IMR-90 (cell line): ENCODE measurements at regions not wholly inside any gene's neighbourhood (a gene's known extent, or its start where the extent isn't known, plus 50 kb on each side); places are given as distances from the start of the nearest gene placed in this dataset.

Source experiments
- ATAC-seq: fragments of 200-7000 bp; cut with Tn5 transposase; 2 replicates; pipeline ENCODE4 v1.9.1; 2020; ENCODE audit warnings: low read depth, mild to moderate bottlenecking, moderate library complexity
- BruUV-seq: library from RNA; stranded (reverse); fragments of 400-500 nt; replicated peaks from 2 replicates; lab custom pipeline; 2021; lab: Mats Ljungman, UMichigan
- CTCF ChIA-PET: fragments of 300-600 bp; formaldehyde crosslinking; extraction: SDS; loops from one replicate; lab custom pipeline; 2021; ENCODE audit warnings: antibody characterized with exemption; lab: Yijun Ruan, JAX
- POLR2A ChIA-PET: fragments of 300-600 bp; sonication (Branson Sonifier 250); formaldehyde crosslinking; loops from one replicate; lab custom pipeline; 2022; ENCODE audit warnings: antibody characterized with exemption; ENCODE audit not compliant: unreplicated experiment; lab: Charles Lee
- DNase-seq: peaks from one replicate; pipeline ENCODE4 v3.0.0; 2013
- H2AFZ ChIP-seq: replicated peaks from 2 replicates; pipeline ENCODE3; 2013; ENCODE audit warnings: low read length, mild to moderate bottlenecking; ENCODE audit not compliant: poor library complexity
- H2AK5ac ChIP-seq: 2 replicates; pipeline ENCODE4 v1.6.1; 2013; ENCODE audit warnings: low read depth, low read length, inconsistent platforms
- H2AK9ac ChIP-seq: replicated peaks from 2 replicates; pipeline ENCODE3; 2013; ENCODE audit warnings: mild to moderate bottlenecking, low read depth, low read length, moderate library complexity; ENCODE audit not compliant: poor library complexity
- H2BK120ac ChIP-seq: 2 replicates; pipeline ENCODE4 v1.6.1; 2013; ENCODE audit warnings: low read depth, low read length, inconsistent platforms
- H2BK15ac ChIP-seq: 3 replicates; pipeline ENCODE4 v1.6.1; 2013; ENCODE audit warnings: low read depth, low read length, inconsistent platforms
- H2BK20ac ChIP-seq: 2 replicates; pipeline ENCODE4 v1.6.1; 2013; ENCODE audit warnings: low read depth, mild to moderate bottlenecking, inconsistent platforms, low read length, moderate library complexity
- H2BK5ac ChIP-seq: 2 replicates; pipeline ENCODE4 v1.6.1; 2013; ENCODE audit warnings: mild to moderate bottlenecking, low read depth, low read length, inconsistent platforms; ENCODE audit not compliant: poor library complexity, severe bottlenecking
- H3K14ac ChIP-seq: replicated peaks from 2 replicates; pipeline ENCODE4 v1.6.1; 2013; ENCODE audit warnings: low read depth, low read length, inconsistent platforms
- H3K18ac ChIP-seq: 2 replicates; pipeline ENCODE4 v1.6.1; 2013; ENCODE audit warnings: low read depth, low read length, control low read depth
- H3K23ac ChIP-seq: 2 replicates; pipeline ENCODE4 v1.6.1; 2013; ENCODE audit warnings: low read depth, low read length, inconsistent platforms
- H3K27ac ChIP-seq: 2 replicates; pipeline ENCODE4 v1.5.1; 2013; ENCODE audit warnings: mild to moderate bottlenecking, control low read depth, low read length; ENCODE audit not compliant: insufficient read depth
- H3K27me3 ChIP-seq: 2 replicates; pipeline ENCODE4 v1.6.1; 2013; ENCODE audit warnings: low read length; ENCODE audit not compliant: control insufficient read depth, insufficient read depth
- H3K36me3 ChIP-seq: 2 replicates; pipeline ENCODE4 v1.6.1; 2013; ENCODE audit warnings: low read length, mixed read lengths; ENCODE audit not compliant: control insufficient read depth, insufficient read depth
- H3K4ac ChIP-seq: 2 replicates; pipeline ENCODE4 v1.6.1; 2013; ENCODE audit warnings: low read depth, low read length, inconsistent platforms
- H3K4me1 ChIP-seq: 2 replicates; pipeline ENCODE4 v1.6.1; 2013; ENCODE audit warnings: low read length, mixed read lengths; ENCODE audit not compliant: control insufficient read depth, insufficient read depth
- H3K4me2 ChIP-seq: 2 replicates; pipeline ENCODE4 v1.6.1; 2013; ENCODE audit warnings: low read depth, mild to moderate bottlenecking, control low read depth, low read length, moderate library complexity
- H3K4me3 ChIP-seq: 2 replicates; pipeline ENCODE4 v1.5.1; 2013; ENCODE audit warnings: low read depth, mild to moderate bottlenecking, control low read depth, low read length, moderate library complexity; ENCODE audit not compliant: insufficient read depth
- H3K56ac ChIP-seq: 2 replicates; pipeline ENCODE4 v1.6.1; 2013; ENCODE audit warnings: low read length, inconsistent platforms; ENCODE audit not compliant: insufficient read depth; ENCODE audit errors: extremely low read depth
- H3K79me1 ChIP-seq, 2 experiments: 2 replicates each; pipeline ENCODE4 v1.6.1; 2013; ENCODE audit warnings: low read length in 2 of 2, inconsistent platforms in 1 of 2, low read depth in 1 of 2
- H3K9ac ChIP-seq: 2 replicates; pipeline ENCODE4 v1.6.1; 2013; ENCODE audit warnings: low read depth, low read length, control low read depth
- H3K9me1 ChIP-seq: 2 replicates; pipeline ENCODE4 v1.6.1; 2013; ENCODE audit warnings: low read length, inconsistent platforms; ENCODE audit not compliant: insufficient read depth
- H3K9me3 ChIP-seq: 2 replicates; pipeline ENCODE4 v1.6.1; 2013; ENCODE audit warnings: low read length; ENCODE audit not compliant: control insufficient read depth, insufficient read depth
- H4K20me1 ChIP-seq: 2 replicates; pipeline ENCODE4 v1.6.1; 2013; ENCODE audit warnings: low read length, inconsistent platforms; ENCODE audit not compliant: insufficient read depth
- H4K5ac ChIP-seq: 2 replicates; pipeline ENCODE4 v1.6.1; 2013; ENCODE audit warnings: mild to moderate bottlenecking, low read depth, low read length, control low read depth
- H4K8ac ChIP-seq, 2 experiments: 2 replicates each; pipeline ENCODE4 v1.6.1; 2013; ENCODE audit warnings: low read depth in 2 of 2, low read length in 2 of 2, control low read depth in 1 of 2, inconsistent platforms in 1 of 2
- H4K91ac ChIP-seq: 2 replicates; pipeline ENCODE4 v1.6.1; 2013; ENCODE audit warnings: low read depth, low read length, inconsistent platforms; ENCODE audit not compliant: insufficient read depth
- CHD1 ChIP-seq: IDR thresholded peaks from 2 replicates; pipeline ENCODE4 v1.6.1; 2012; ENCODE audit warnings: low read depth, low read length, improper control_type of control experiment
- NFE2L2 ChIP-seq: fragments of 150-350 bp; IDR thresholded peaks from 2 replicates; pipeline ENCODE4 v1.6.1; 2016; ENCODE audit warnings: low read depth, mild to moderate bottlenecking, low read length
- POLR2A ChIP-seq: IDR thresholded peaks from 2 replicates; pipeline ENCODE4 v1.6.1; 2012; ENCODE audit warnings: mild to moderate bottlenecking, low read depth, low read length
- RCOR1 ChIP-seq: IDR thresholded peaks from 2 replicates; pipeline ENCODE4 v1.6.1; 2012; ENCODE audit warnings: mild to moderate bottlenecking, low read length, improper control_type of control experiment; ENCODE audit not compliant: insufficient replicate concordance
- RFX5 ChIP-seq: IDR thresholded peaks from 2 replicates; pipeline ENCODE4 v1.8.0; 2012; ENCODE audit warnings: low read depth, mild to moderate bottlenecking, low read length, moderate library complexity
- WGBS, 2 experiments: methylation state at CpG; one replicate each; pipeline versions ENCODE4 v1.1.5 to v1.1.7; 2013; ENCODE audit warnings: missing lambda C conversion rate in 2 of 2; ENCODE audit not compliant: insufficient read length in 1 of 2; ENCODE audit errors: extremely low coverage in 2 of 2; 5-methylcytosine and 5-hydroxymethylcytosine counted together
- dilution Hi-C: fragments of 300-500 bp; cut with HindIII; formaldehyde crosslinking; loops from one replicate; pipeline ENCODE4 v1.14.3; 2018; ENCODE audit warnings: low sequenced_read_pairs; ENCODE audit not compliant: unreplicated experiment
- in situ Hi-C: fragments of 300-500 bp; cut with MboI; formaldehyde crosslinking; loops from 3 replicates; pipeline ENCODE4 v1.14.3; 2019; ENCODE audit warnings: low sequenced_read_pairs, inconsistent platforms, mixed read lengths
- intact Hi-C: fragments of 100-400 bp; cut with micrococcal nuclease; formaldehyde crosslinking; loops from 2 replicates; pipeline ENCODE4 v1.10.0; 2022

- Histone ChIP-seq H3K4me2 (no peak overlapping the region), H3K4me3 (no peak overlapping the region), H3K9me1 (no peaks in the 10 kb centered on the region), H3K4me1 (no peaks in the 10 kb centered on the region), H3K9ac (no peak overlapping the region), H3K23ac (no peak overlapping the region), H3K79me1 (no peaks in the 10 kb centered on the region), H2BK20ac (no peak overlapping the region), H4K91ac (no peak overlapping the region), H2BK5ac (no peak overlapping the region), H4K20me1 (no peaks in the 10 kb centered on the region), H4K8ac (no peak overlapping the region), H3K9me3 (0 out of 2 replicates have a peak, but pooled peaks cover 2% of the 10 kb centered on the region), H3K27ac (no peak overlapping the region), H3K27me3 (no peaks in the 10 kb centered on the region), H3K56ac (no peak overlapping the region), H2AK9ac (no peak overlapping the region), H3K18ac (no peak overlapping the region), H3K14ac (no peak overlapping the region), H4K5ac (no peak overlapping the region), H3K36me3 (no peaks in the 10 kb centered on the region), H2BK120ac (no peak overlapping the region), H2BK15ac (no peak overlapping the region), H3K4ac (no peak overlapping the region), H2AFZ (no peak overlapping the region), H2AK5ac (no peak overlapping the region)
- POLR2A ChIA-PET, result no interaction called here
- 20% methylated on average over 1 of the region's 2 CpGs; no CpG with 5 or more reads in 1 of the 2 experiments for WGBS, 2 experiments
- CTCF ChIA-PET, result no interaction called here
- no TSS peak for BruUV-seq
- ATAC-seq (no peak), DNase-seq (no peak)
- intact Hi-C loops (no loop called here), in situ Hi-C loops (no loop called here), dilution Hi-C loops (no loop called here)
- TF ChIP-seq POLR2A (no peak), RFX5 (no peak), NFE2L2 (no peak), CHD1 (no peak), RCOR1 (no peak)
These were observed 1091.8 kb upstream of the ATXN7L3B start for GRCh38 chr12:73445658-73446324.
